ENCODE measurements at regions not wholly inside any gene's neighbourhood (a gene's known extent, or its start where the extent isn't known, plus 50 kb on each side); places are given as distances from the start of the nearest gene placed in this dataset.

DNA sequence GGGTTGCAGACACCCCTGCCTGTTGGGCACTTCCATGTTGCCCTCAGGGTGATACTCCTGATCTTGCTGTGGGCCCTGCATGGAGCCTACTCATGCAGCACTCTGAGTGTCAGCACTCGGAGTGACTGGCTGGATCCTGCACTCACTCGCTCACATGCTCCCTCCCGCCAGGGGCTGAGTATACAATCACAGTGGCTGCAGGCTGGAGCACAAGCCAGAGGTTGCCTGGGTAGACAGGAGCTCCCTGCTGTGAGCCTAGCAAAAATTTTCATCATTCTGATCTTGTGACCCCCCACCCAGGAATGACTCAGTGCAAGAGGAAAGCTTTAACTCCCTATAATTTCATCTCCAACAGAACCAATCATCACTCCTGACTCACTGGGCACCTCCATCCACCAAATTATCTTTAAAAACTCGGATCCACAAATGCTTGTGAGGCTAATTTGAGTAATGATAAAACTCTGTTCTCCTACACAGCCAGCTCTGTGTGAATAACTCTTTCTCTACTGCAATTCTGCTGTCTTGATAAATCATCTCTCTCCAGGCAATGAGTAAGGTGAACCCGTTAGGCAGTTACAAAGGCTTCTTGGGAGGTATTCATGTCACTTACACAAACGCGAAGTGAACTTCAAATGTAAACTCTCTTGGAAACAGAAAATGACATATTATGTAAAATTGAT lies 1180.8 kb upstream of the PABPC4L start:
- no peak overlapping the region for H3K4me3 ChIP-seq (replicated peaks in 1 of 2; ENCODE audit: low read depth in 2 of 2, low read length in 2 of 2)
- DNase-seq (ENCODE audit: low read depth in 2 of 2) = no peak
- TF ChIP-seq, protein P1, sequence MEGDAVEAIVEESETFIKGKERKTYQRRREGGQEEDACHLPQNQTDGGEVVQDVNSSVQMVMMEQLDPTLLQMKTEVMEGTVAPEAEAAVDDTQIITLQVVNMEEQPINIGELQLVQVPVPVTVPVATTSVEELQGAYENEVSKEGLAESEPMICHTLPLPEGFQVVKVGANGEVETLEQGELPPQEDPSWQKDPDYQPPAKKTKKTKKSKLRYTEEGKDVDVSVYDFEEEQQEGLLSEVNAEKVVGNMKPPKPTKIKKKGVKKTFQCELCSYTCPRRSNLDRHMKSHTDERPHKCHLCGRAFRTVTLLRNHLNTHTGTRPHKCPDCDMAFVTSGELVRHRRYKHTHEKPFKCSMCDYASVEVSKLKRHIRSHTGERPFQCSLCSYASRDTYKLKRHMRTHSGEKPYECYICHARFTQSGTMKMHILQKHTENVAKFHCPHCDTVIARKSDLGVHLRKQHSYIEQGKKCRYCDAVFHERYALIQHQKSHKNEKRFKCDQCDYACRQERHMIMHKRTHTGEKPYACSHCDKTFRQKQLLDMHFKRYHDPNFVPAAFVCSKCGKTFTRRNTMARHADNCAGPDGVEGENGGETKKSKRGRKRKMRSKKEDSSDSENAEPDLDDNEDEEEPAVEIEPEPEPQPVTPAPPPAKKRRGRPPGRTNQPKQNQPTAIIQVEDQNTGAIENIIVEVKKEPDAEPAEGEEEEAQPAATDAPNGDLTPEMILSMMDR (IDR thresholded peaks at IDR 0.05; ENCODE audit: low read depth, low read length) = no peak

DNA sequence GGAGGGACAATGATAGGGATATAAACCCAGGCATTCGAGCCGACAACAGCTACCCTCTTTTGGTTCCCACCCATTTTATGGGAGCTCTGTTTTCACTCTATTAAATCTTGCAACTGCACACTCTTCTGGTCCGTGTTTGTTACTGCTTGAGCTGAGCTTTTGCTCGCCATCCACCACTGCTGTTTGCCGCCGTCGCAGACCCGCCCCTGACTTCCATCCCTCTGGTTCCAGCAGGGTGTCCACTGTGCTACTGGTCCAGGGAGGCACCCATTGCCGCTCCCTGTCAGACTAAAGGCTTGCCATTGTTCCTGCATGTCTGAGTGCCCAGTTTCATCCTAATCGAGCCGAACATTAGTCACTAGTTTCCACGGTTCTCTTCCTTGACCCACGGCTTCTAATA lies 1170.5 kb upstream of the PABPC4L start:
- TF ChIP-seq, protein P1 (IDR thresholded peaks at IDR 0.05; ENCODE audit: low read depth, low read length) = no peak
- H3K4me3 ChIP-seq (replicated peaks in 1 of 2; ENCODE audit: low read depth in 2 of 2, low read length in 2 of 2) = no peak overlapping the region

DNA sequence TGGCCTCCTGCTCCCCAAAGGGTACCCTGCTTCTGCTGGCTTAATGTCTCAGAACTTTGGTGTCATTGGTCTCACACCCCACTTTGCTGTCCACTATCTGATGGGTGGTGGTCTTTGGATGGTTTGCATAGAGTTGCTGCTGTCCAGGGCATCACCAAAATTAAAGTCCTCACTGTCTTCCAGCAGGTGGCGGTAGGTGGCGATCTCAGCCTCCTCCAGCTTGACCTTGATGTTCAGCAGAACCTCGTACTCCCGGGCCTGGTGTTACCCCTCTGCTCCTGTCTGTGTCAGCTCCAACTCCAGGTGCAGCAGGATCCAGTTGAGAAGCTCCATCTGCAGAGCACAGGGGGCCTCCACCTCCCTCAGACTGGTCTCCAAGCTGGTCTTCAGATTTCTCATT lies 1169.5 kb upstream of the PABPC4L start:
- no peak overlapping the region for H3K4me3 ChIP-seq (replicated peaks in 1 of 2; ENCODE audit: low read depth in 2 of 2, low read length in 2 of 2)
- TF ChIP-seq, protein P1 (IDR thresholded peaks at IDR 0.05; ENCODE audit: low read depth, low read length) = no peak
- no peak for DNase-seq (ENCODE audit: low read depth in 2 of 2)

More for the DNA sequence above, 1170.5 kb upstream of the PABPC4L start:
- DNase-seq (ENCODE audit: low read depth in 2 of 2) = no peak

DNA sequence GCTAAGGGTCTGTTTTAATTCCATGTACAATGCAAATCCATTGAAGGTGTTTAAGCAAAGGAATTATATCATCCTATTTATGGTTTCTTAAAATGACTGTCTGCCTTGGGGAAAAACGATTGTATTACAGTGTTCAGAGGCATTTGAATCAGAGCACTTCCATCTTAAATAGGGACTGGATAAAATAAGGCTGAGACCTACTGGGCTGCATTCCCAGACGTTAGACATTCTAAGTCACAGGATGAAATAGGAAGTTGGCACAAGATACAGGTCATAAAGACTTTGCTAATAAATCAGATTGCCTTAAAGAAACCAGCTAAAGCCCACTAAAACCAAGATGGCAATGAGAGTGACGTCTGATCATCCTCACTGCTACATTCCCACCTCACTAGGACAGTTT lies 1167.2 kb upstream of the PABPC4L start:
- TF ChIP-seq, protein P1 (IDR thresholded peaks at IDR 0.05; ENCODE audit: low read depth, low read length) = no peak
- H3K4me3 ChIP-seq (replicated peaks in 1 of 2; ENCODE audit: low read depth in 2 of 2, low read length in 2 of 2) = no peak overlapping the region

DNA sequence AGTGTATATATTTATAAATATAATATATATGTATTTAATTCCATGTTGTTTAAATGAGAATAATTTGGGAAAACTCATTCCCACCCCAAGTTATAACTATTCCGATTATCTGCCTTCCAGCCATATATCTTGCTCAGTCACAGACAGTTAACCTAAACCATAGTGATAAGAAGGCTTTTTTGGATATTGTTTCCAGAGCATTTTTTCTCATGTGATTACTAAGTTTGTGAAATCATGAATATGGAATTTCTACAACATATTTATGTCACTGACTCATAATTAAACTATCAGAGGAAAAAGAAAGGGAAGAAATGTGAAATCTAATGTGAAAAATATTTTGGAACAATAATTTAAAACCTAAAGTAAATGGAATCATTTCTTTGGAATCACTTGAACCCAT lies 1163.5 kb upstream of the PABPC4L start:
- DNase-seq (ENCODE audit: low read depth in 2 of 2) = peak; percentile 27 to 46
- no peak overlapping the region for H3K4me3 ChIP-seq (replicated peaks in 1 of 2; ENCODE audit: low read depth in 2 of 2, low read length in 2 of 2)
- TF ChIP-seq, protein P1 (IDR thresholded peaks at IDR 0.05; ENCODE audit: low read depth, low read length) = no peak

More for the DNA sequence above, 1167.2 kb upstream of the PABPC4L start:
- peak; percentile 5 to 15 for DNase-seq (ENCODE audit: low read depth in 2 of 2)

DNA sequence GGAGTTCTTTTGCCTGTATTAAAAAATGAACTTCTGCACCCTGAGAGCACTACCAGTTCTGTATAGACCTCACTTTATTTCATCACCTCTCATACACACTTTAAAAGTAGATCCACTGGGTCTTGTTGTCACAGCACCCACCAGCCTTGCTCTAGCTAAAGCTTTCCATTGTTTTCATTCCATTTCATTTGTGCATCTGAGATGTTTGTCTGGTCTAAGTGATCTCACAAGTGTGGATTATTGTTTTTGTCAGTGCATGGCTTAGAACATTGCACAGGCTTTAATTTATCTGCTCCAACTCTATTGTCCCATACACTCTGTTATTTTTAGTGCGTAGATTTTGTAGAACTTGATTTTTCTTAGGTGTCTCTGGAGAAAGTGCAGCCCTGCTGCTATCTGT lies 1157.5 kb upstream of the PABPC4L start:
- no peak overlapping the region for H3K4me3 ChIP-seq (replicated peaks in 1 of 2; ENCODE audit: low read depth in 2 of 2, low read length in 2 of 2)
- TF ChIP-seq, protein P1 (IDR thresholded peaks at IDR 0.05; ENCODE audit: low read depth, low read length) = no peak
- DNase-seq (ENCODE audit: low read depth in 2 of 2) = no peak

DNA sequence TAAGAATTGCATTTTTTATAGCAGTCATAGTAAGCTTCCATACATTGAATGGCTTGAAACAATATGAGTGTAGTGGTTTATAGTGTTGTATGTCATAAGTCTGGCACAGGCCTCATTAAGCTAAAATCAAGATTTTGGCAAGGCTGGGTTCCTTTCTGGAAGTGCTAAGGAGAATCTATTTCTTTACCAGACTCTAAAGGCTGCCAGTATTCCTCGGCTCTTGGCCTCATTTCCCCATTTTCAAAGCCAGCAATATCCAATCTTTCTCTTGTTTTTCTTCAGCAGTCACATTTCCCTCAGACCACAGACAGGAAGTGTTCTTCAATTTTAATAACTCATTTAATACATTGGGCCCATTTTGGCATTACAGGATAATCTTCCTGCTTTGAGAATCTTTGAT lies 1155.5 kb upstream of the PABPC4L start:
- TF ChIP-seq, protein P1 (IDR thresholded peaks at IDR 0.05; ENCODE audit: low read depth, low read length) = no peak
- H3K4me3 ChIP-seq (replicated peaks in 1 of 2; ENCODE audit: low read depth in 2 of 2, low read length in 2 of 2) = no peak overlapping the region
- DNase-seq (ENCODE audit: low read depth in 2 of 2) = no peak
